HG03432 (cell line): ENCODE measurements at regions not wholly inside any gene's neighbourhood (a gene's known extent, or its start where the extent isn't known, plus 50 kb on each side); places are given as distances from the start of the nearest gene placed in this dataset.

Experiments used
- ATAC-seq: cut with Tn5 transposase; IDR thresholded peaks from one replicate; pipeline ENCODE4 v1.9.1; 2021; ENCODE audit warnings: mild to moderate bottlenecking, moderate library complexity; ENCODE audit not compliant: unreplicated experiment

DNA sequence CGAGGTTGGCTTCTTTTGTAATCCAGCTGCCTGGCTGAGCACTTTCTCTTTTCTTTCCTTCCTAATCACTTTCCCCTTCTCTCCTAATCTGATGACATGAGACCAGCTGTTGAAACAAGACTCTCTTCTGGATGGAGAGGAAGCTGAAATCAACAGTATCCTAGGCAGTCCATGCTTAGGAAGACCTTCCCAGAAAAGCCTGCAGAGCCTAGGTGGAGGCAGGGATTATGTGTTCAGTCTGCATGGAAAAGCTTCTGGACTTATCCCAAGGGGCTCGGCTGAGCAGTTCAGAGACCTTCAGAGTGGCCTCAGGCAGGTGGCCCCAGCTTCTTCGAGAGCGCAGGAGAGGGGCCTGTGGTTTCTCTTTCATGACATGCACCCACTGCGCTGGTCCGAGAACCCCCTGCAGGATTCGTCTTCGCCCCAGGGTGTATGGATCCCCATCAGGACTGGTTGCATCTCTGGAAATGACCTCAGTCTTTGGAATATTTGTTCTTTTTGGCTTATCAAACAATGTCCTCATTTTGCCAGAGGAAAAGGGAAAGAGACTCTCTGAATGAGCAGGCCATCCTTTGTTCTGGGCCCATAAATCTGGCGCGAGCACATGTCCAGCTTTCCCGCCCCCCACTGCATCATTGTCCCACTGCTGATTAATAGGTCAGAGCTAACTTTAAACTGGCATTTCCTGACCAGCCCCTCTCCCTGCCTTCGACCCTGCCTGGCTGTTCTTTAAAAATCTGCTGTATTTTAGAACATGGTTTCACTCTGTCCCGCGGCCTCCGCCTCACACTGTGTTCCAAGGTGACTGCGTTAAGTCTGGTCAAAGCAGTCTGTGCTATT, 177.9 kb upstream of the KLF4 start:
- no peak for ATAC-seq

DNA sequence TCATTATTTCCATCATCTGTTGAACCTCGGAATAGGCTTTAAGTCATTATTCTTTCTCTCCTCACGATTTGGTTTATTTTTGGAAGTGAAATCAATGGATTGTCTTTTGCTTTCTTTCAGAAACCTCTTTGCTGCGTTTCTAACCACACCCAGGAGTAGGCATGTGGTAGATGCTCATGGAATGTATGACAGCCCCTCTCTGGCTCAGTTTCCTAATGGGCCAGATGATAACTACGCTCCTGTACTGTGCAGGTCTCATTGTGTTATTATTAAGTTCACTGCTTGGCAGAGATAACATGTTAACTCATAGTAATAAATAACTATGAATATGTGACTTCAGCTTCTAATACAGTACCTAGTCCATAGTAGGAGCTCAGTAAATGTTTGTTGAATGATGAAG, 175.5 kb upstream of the KLF4 start:
- no peak for ATAC-seq

DNA sequence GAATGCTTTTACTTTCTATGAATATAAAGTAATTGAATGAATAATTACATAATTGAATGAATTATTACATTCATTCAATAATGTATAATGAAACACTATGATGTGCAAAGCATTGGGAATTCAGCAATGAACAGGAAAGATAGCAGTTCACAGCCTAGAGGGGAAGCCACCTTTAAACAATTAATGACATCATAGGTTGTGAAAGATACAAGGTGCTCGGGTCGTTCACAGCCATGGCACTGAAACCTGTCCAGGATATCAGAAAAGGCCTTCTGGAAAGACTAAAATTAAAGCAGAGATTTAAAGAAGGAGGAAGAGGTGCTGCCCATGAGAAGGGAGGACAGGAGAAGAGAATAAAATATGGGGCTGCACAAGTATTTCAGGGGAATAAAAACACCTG, 171.4 kb upstream of the KLF4 start:
- ATAC-seq: no peak

DNA sequence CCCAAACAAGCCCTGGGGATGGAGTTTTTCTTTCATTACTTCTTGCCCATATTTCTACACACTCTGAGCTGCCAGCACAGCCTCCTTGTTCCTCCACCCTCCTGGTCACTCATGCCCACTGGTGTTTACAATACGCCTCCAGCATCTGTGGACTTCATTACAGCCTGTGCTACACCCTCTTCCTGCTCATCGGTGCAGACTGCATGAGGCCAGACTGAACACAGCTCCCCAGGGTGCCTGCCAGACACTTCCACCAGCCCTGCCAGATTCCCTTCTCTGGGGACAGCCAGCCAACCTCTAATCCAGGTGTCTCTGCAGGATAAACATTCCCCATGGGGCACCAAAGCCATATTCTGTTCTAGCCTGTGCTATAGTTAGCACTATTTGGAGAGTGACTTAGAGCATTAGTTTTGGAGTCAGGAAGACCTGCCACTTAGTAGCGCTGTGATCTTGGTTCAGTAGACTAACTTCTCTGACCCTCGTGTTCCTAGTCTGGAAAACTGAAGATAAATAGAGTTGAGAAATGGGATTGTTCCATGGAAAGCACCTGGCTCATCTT, 163.8 kb upstream of the KLF4 start:
- no peak for ATAC-seq

DNA sequence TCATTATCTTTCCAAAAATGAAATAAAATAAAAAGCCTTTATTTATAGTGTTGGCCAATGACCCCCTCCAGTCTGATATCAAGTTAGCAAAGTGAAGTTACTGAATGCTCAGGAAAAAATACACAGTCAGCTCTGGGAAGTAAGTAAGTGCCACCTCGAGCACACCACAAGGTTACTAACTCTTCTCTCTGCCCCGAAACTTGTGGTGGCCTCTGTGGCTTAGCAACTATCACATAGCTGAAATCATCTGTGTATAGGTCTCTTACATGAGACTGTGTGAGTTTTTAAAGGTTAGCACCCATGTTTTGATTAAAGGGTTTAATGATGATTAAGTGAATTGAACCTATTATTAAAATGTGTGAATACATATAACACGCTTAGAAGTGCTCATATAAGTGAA, 161.4 kb upstream of the KLF4 start:
- no peak for ATAC-seq

DNA sequence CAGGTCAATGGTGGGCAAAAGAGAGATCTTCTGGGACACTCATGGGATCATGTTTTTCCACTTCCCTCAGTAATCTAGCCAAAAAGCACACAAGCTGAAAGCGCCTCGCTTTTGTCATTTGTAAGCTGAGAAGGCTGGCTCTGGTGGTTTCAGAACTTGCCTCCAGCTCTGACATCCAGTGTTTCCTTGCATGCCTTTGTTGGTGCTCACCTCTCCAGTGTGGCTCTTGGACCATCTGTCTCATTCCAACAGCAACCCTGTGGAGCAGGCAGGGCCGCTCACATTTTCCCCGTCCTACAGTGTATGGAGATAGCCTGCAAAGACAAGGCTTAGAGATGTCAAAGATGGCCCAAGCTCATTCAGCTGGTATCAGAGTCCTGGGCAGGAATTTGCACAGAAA, 160.8 kb upstream of the KLF4 start:
- ATAC-seq: no peak

DNA sequence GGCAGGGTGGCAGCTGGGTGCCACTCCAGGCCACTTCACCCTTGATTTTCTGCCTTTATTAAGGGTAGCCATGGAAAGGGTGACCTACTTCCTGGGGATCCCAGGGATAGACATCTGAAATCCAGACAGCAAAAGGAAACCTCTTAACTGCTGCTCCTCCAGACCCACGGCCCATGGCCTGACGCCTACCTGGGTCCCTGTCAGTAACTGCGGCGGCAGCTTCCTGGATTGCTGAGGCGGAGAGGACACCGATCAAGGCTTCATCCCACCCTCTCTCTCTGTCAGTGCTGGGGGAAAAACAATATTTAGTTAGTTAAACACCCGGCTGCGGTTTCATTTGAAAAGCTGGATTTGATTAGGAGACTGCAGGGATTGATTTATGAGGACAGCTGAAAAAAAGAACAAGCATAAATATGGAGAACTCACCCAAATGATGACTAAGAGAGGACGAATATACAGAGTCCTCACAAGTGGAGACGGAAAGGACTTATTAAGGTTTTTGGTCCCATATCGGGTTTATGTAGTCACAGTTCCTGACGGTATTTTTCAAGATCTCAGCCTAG, 158.7 kb upstream of the KLF4 start:
- ATAC-seq: no peak

DNA sequence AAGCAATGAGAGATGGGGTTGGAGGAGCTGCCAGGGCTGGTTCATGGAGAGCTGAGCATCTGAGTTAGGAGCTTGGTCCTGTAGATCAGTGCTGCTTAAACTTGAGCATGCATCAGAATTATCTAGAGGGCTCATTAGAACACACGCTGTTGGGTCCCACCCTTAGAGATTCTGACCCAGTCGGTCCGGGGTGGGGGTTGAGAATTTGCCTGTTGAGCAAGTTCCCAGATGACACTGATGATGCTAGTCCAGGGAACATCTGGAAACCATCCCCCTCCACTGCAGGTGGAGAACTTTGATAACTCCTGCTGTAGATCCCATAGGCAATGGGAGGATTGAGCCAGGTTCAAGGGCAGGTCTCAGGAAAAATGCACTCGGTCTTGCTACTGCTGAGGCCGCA, 158.0 kb upstream of the KLF4 start:
- ATAC-seq: no peak

DNA sequence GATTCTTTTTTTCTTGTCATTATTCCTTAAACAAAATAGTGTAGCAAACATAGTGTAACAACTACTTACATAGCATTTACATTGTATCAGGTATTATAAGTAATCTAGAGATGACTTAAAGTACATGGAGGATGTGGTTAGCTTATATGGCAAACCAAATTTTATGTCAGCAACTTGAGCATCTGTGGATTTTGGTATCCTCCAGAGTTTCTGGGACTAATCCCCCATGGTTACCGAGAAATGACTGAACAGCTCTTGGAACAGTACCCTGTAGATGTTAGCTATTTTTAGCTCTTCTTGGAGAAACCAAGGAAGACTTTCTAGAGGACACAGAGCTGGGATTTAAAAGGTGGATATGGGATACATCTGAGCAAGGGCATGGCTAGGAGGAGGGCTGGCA, 157.6 kb upstream of the KLF4 start:
- no peak for ATAC-seq

DNA sequence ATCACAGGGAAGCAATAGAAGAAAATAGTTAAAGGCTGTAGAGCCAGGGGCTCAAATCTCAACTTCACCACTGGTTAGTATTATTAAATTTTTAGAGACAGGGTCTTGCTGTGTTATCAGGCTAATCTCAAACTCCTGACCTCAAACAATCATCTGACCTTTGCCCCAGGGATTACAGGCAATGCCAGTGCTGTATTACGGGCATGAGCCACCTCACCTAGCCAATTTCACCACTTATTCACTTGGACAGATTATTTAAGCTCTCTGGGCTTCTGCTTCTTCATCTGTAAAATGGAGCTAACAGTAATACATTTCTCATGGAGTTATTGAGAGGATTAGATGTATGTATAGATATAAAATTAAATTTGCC, 155.9 kb upstream of the KLF4 start:
- no peak for ATAC-seq

DNA sequence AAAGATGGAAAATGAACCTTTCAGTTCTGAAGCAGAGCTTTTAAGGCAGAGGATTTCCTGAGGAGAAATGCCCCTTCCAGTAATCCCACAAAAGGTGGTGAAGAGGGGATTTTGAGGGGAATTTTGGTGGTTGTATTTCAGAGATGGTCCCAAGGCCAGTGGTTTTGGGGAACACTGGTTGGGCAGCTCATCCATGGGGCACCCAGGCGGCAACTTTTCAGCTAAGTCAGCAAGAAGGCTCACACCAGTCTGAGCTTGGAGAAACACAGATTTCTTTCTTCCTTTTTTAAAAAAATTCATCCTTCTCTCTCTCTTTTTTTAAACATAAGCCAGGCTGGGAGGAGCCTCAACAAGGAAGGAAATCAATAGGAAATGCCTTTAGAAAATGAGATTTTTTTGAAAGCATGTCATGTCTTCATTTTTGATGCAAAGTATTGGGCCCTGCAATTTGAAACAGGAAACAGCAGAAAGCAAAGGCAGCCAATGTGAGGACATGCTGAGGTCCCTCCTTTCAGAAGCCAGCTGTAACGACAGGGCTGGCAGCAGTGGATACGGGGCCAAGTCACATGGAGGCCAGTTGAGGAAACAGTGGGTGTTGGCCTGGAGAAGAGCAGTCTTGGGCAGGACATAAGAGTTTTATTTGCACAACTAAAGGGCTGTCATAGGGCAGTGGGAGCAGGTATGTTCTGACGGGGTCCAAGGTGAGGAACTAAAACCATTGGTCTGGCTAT, 155.3 kb upstream of the KLF4 start:
- no peak for ATAC-seq

DNA sequence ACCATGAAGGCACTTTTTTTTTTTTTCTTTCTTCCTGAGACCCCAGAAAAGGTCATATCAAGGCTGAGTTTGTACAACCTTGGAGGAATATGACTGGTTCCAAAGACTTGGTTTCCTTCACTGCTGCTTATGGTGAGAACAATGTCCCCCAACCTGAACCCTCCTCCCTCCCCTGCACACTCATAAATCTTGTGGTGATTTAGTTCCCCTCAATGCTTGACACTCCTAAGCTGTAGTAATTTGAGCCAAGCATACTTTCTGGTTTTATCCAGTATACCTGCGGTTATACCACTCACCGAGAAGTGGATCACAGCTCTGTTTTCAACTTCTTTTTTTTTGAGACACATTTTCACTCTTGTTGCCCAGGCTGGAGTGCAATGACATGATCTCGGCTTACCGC, 149.9 kb upstream of the KLF4 start:
- ATAC-seq: no peak

DNA sequence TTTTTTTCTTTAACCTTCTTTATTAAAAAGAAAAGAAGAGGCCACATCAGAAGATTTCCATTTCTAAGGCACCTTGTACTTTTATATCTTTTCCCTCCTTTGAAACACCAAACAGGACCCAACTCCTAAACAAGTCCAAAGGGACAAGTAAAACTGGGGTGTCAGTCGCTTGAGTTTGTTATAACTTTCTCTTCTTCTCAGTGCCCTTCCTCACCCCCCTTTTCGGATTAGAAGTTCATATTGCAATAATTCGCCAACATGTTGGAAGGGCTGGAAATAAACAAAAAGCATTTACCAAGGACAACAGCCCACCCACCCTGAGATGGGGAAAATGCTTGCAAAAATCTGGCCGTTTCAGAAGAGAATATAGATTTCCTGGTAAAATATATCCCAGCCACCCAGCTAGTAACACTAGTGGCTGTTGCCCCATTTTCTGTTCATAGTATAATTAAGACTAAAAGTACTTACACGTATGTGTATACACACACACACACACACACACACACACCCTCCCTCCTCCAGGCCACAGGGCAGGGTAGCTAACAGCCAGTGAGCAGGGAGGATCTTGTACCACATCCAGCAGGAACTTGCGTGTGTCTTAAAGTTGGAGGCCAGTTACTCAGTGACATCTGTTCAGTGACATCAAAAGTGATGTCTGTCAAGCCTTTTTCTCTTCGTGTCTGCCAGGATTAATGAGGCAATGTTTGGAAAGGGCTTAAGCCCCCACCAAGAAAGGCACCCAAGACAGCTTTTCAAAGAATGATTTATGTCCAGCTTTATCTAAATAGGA, 149.1 kb upstream of the KLF4 start:
- no peak for ATAC-seq

DNA sequence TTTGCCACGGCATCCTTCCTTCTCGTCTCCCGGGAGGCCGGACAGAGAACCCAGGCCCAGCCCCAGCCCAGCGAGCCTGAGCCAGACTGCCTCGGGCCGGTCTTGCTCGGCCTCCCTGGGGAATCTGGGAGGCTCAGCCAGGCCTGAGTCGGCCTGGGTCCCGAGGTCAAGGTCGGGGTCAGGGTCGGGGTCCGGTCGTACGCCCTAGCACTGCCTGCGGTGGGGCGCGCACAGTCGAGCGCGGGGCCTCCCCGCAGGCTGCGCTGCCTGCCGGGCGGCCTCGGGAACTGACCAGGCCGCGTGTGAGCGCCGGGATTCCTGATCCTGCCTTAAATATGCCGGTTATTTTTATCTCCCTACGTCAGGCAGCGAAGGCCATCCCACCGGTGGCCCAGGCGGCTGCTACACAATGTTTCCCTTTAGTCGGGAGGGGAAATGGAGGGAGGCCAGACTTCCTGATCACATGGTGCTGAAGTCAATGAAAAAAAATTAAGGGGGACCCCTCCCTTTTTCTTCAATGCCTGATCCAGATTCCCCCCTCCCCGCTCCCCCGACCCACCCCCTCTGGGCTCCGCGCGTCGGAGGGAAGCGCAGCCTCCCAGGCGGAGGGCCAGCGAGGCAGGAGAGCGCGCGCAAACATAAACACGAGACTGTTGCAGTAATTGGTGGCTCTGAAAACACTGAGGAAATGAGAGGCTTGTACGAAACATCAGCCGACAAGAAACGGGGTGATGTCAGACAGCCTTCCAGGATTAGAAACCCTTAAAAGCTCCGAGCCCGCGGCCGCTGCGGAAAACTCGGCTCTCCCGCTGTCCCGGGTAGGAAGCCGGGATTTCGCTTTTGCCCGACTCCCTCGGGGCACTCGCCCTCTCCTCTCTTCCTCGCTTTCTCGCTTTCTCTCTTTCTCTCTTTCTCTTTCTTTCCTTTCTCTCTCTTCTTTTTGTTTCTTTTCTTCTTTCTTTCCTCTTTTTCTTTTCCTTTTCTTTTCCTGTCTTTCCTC, 148.2 kb upstream of the KLF4 start:
- ATAC-seq: peak; percentile 60

DNA sequence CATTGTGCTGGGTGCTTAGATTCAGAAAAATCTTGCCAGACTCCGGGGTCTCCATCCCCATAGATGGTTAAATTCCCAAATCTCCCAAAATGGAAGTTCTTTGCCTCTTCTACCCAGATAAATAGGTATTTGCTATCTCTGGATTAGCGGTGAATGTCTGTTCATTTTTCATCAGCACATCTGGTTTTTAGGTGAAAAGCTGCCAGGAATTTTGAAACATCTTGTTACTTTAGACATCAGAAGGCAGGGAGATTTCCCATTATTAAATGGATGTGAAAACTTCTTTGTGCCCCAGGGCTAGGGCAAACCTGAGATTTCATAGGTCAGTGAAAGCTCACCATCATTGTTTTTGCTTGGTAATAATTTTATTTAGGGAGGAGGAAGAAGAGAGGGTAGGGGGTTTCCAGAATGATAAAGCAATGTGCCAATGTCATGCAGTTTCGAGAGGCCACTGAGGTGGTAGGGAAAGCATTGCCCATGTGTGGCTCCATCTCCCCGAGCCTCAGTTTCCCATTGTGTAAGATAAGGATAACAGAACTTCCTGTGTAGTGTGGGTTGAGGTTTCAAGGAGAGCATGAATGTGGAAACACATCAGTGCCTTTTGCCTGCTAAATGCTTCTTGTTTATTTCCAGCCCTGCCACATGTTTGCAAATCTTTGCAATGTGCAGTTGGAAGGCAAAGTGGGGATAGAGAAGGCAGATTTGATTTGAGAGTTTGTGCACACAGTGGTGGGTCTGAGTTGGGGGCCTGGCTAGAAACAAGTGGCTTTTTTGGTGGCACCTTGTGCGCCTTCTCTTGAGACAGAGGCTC, 147.2 kb upstream of the KLF4 start:
- no peak for ATAC-seq

DNA sequence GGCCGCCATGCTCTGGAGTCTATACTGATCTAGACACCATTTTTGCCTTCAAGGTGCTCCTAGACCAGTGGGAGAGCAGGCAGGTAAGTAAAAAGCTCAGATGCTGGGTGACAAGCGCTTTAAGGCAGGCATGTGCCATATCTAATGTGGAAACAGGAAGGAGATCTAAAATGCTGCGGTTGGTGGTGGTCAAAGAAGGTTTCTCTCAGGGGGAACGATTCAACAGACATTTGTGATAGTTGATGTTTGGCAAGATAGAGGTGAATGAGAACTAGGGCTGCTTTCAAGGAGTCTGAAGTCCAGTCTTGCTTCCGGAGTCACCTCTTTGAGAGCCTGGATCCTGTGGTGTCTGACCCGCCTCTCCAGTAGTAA, 146.2 kb upstream of the KLF4 start:
- ATAC-seq: no peak

DNA sequence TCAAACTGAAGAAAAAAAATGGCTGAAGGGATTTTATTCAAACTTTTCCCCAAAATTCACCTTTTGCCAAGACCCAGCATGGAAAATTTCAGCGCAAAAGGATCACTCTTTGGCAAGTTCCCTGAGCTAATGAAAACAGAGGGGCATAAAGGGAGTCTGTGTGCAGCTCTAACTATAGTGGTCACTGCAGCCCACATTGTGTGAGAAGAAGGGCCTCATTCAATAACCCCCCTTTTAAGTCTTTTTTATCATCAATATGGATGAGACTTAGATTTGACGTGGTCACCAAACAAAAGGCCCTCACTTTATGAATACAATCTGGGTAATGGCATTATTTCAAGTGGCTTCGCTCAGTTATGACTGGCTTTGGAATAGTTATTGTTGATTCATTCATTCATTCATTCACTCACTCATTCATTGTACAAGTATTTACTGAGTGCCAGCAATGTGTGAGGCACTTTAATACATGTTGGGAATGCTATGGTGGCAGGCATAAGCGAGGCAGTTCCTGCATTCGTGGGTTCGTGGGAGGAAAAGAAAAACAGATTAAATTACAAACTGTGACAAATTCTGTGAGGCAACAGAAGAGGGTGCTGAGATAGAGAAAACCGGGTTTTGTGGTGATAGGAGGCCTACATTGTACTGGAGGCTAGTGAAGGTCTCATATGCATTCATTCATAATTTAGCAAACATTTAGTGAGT, 145.7 kb upstream of the KLF4 start:
- ATAC-seq: no peak

DNA sequence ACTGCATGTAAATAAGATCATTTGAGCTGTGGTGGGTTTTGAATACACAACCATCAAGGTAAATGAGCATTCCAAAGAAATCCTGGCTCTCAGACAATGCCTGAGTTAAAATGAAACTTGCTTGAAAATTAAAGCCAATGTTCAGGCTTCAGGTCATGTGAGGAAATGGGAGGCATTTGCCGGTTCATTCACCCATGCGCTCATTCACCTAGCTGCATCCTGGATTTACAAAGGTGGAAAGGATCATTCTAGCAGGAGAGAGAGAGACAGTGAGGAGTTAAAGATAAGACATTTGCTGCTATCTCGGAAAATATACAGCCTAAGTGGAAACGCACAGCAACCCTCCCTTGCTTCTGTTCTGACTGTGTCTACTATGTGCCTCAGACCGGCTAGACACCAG, 143.8 kb upstream of the KLF4 start:
- no peak for ATAC-seq

DNA sequence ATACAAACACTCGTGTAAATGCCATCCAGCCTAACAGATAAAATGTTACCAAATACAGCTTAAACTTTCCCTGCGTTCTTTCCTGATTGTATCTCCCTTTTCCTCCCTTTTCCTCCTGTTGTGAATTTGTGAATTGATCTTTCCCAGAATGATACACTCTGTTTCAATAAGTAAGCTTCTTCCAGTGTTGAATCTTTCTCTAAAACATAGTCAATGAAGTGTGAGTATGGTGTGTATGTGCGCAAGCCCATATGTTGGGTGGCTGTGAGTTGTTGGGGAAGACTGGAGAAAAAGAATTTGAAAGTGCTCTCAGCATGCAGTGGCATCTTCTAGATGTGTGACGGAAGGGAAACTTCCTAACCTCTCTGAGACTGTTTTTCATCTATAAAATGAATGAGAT, 143.1 kb upstream of the KLF4 start:
- no peak for ATAC-seq
